Stimulated activated CD8-positive, alpha-beta memory T cell treated with anti-CD3 and anti-CD28 coated beads, Interleukin-15, amount 100 ng/mL, for 4 hours (primary cell): ENCODE measurements at regions not wholly inside any gene's neighbourhood (a gene's known extent, or its start where the extent isn't known, plus 50 kb on each side); places are given as distances from the start of the nearest gene placed in this dataset.

Experiments used
- DNase-seq, 2 donors: peaks; one replicate each; pipeline ENCODE4 v3.0.0-alpha.2; 2020; ENCODE audit warnings: low read depth in 2 of 2

DNA sequence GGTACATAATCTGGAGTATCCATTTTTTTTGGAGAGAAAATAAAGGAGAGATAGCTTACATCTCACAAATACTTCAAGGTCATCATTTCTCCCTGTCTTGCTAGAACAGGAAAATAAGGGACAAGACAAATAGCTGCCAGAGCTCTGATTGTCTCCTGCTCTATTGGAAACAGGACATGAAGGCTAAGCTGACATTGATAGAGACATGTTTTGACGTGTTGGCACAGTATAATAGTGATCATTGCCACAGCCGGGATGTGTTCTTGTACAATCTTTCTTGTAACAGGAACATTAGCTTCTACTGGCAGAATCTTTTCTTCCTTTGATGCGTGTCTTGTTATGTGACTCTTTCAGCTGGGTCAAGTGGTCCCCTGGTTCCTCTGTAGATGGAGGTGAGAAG, 279.3 kb upstream of the MTPN start:
- no peak for DNase-seq

DNA sequence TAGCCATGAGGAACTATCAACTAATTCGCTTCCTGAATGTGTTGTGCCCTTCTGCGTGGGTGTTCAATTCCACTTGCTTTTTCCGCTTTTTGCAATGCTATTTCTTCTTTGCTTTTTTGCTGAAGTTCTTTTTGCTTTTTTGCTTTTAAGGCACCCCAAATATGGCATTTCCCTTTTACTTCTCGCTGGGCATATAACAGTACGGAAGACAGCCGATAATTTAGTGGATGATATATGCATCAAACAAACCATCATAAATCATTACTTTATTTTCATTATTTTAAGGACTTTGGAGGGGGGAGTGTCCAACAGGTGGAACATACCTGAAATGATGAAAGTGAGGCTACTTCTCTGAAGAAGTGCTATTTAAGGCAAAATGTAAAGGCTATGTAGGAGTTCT, 277.0 kb upstream of the MTPN start:
- DNase-seq = no peak

DNA sequence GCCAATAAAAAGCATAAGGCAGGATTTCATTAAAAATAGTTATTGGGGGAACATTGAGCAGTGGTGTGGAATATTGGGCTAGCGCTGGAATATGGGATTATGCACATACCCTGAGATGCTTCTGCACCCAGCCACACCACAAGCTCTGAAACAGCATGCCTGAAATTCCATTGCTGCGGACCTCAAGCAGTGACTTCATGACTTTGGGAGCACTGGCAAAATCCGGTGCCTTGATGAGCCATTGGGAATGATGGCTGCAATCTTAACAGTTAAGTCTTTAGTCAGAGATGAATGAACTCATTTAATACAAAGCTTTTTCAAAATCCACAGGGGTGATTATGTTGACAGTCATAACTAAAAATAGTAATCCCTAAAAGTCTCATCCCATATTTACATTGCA, 274.7 kb upstream of the MTPN start:
- DNase-seq = no peak

DNA sequence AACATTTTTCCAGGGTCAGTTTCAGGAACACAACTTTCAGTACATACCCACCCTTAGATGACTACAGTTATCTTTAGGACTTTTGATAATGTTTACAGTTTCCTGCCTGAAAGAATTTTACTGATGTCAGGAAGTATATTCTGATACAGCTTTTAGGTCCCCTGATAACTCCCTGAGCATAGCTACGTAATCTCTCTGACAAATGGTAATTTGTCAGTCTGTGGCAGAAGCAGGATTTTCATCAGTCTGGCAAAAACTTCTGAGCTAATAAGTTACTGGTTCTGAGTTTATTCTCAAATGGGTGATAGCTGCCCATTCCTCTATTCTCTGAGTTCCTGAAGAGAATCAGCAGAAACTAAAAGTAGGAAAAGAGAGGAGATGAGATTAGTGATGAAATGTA, 270.1 kb upstream of the MTPN start:
- no peak for DNase-seq

DNA sequence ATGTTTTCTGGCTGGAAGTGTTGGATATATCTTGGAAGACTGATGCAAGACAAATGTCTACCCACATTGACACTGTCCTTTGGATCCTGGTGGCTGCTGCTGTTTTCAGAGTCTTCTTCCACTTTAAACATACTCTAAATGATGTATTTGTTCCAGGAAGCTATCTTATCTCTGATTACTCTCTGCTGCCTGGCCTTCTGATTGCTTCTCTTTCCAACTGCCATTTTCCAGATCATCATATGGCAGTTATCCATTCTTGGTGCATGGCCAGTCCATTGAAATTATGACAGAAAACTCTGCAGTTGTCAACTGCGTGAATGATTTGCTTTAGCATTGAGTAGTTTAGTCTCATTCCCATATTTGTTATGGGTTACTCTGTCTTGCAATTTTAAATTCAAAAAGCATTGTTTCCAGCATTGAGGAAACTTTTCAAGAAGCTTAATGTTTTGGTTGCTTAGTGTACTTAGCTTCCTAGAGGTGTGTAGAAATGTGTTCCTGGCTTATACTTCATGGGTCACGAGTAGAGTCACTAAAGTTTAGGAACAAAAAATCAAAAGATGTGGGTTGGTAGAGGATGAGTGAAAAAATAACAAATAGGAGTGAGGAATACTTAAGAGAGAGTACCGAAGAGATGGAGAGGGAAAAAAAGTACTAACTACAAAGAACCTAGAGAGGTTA, 268.3 kb upstream of the MTPN start:
- no peak for DNase-seq

DNA sequence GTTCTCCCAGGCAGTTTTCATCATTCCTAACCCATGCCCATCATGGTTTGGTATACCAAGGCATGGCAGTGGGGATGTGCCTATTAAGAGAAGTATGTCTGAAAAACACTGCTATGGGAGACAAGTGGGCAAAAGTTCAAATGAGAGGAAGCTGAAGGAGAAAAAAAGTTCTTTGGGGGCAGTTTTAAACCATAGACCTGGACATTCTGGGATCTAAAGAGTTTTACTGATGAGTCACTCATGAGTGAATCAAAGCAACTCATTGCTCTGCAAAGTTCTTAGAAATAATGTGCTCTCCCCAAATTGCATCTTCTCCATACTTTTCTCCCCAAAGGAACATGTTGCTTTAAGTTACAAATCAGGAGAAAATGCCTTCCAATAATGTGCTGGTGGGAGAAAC, 256.9 kb upstream of the MTPN start:
- no peak for DNase-seq

DNA sequence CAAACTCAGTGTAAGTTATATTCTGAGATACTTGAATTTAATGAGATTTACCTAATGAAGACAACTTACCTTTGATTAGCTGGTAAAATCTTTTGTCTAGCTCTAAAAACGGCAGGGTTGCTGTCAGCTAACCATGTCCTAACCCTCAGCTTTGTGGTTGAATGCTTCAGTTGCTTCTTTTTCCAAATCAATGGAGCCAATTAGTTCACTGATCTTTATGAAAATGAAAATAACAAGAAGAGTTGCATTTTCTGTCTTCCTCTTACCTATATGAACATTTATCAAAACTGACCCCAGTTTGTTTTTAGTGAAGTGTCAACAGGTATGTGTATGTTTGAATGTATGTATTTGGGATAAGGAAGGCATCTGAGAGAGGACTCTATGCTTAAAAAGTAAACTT, 253.1 kb upstream of the MTPN start:
- DNase-seq = no peak

DNA sequence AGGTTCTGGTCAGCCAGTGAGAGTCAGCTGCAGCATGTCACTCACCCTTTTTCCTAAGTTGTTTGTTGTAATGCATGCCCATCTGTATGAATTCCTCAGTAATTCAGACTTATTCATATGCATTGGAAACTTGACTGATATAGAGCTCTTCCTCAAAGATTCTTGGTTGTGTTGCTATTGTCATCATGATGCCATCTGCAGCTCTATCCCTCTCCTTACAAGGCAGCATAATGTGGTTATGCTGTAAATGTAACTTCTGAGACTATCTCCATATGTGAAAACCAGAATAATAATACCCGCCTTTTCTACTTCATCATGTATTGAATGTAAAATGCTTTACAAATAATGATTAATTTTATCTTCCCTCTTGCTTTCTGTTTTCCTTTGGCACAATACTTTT, 252.6 kb upstream of the MTPN start:
- DNase-seq = no peak

DNA sequence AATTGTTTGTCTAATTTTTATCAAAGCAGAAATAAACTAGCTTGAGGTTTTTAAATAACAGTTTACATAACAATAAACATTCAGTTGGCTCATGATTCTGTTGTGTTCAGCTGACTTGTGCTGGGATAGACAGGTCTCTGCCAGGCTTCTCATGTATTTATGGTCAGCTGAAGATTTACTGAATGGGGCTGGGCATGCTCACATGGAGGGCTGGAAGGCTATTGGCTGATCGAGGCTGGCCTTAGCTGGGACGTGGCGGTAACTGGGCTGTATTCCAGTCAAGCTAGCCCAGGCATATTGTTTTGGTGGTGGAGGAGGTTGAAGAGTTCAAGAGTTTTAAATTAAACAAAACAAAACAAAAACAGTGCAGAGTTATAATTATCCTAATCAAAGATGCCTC, 251.0 kb upstream of the MTPN start:
- no peak for DNase-seq

DNA sequence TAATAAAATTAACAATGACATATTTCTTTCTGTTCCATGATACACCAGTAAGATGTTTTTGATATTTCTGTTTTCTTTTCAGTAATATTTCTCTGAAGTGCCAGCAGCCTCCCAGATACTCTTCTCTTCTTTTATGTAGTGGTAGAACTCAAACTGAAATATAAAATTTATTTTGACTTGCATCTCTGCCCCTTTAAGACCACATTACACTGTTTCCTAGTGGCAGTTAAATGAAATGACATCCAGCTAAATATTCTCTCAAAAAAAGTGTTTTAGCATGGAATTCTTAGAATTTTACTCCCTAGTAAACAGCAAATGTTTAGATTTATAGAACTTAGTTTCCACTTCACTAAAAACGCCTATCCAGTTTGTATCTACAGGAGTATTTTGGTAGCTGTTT, 237.2 kb upstream of the MTPN start:
- DNase-seq = no peak

DNA sequence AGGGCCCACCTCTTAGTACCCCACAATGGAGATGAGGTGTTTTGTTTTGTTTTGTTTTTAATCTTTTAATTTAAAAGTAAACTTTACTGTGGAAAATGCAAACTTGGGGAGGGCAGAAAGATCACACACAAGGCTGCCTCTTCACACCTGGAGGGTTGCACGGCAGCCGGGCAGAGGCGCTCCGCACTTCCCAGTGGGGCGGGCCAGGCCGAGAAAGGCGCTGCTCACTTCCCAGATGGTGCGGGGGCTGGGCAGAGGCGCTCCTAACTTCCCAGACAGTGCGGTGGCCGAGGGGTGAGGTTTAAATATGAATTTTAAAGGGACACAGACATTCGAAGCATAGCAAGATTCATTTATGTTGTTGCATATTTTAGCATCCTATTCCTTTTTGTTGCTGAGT, 235.9 kb upstream of the MTPN start:
- DNase-seq = no peak

DNA sequence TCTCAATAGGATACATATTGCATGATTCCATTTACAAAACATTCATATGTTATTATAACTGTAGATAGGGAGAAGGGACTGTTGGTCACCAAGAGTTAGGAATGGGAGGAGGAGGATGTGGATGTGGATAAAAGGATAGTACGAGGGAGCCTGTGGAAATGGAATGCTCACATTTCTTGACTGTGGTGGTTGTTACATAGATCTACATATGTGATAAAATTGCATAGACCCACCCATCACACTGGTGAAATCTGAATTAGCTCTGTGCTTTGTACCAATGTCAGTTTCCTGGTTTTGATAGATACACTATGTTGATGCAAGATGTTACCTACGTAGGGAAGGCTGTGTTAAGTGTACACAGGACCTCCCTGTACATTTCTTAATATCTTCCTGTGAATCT, 233.5 kb upstream of the MTPN start:
- DNase-seq = no peak

DNA sequence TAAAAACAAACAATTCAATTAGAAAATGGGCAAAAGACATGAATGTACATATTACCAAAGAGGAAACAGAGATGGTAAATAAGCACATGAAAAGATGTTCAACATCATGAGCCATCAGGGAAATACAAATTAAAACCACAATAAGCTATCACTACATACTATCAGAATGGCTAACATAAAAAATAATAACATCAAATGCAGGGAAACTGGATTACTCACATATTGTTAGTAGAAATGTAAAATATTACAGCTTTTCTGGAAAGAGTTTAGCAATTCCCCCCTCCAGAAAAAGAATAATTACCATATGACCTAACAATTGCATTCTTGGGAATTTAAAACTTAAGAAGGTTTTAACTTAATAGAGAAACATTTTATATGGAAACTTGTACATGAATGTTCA, 232.9 kb upstream of the MTPN start:
- DNase-seq = no peak

DNA sequence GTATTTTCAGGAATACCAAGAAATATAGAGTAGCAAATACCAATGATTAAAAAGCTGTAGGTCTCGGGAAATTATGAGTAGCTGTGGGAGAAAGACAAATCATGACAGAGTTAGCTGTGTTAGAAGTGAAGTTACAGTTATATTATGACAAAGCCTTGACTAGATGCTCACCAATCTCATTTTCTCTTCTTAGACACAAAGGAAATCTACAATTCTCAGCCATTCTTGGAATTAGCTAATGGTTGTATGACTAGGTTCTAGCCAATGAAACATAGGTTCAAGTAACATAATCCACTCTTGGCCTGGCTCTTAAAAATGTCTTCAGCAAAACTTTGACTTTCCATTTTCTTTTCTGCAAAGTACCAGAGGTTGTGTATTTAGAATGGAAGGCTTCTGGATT, 228.8 kb upstream of the MTPN start:
- no peak for DNase-seq

DNA sequence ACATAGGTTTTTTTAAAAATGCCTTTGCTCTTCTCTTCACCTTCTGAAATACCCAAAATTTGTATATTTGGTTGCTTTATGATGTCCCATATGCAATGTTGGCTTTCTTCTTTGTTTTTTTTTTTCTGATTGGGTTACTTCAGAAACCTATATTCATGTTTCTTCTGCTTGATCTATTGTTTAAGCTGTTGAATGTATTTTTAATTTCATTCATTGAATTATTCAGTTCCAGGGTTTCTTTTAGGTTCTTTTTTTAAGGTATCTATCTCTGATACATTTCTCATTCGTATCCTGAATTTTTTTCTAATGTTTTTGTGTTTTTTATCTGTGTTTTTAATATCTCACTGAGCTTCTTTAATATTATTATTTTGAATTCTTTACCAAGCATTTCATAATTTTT, 221.0 kb upstream of the MTPN start:
- no peak for DNase-seq

DNA sequence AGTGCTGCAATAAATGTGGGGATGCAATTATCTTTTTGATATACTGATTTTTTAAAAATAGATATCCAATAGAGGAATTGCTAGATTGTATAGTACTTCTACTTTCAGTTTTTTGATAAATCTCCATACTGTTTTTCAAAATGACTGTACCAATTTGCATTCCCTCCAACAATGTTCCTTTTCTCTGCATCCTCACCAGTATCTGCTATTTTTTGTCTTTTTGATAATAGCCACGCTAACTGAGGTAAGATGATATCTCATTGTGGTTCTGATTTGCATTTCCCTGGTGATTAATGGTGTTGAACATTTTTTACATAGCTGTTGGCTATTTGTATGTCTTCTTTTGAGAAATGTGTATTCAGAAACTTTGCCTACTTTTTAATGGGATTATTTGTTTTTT, 217.7 kb upstream of the MTPN start:
- no peak for DNase-seq

DNA sequence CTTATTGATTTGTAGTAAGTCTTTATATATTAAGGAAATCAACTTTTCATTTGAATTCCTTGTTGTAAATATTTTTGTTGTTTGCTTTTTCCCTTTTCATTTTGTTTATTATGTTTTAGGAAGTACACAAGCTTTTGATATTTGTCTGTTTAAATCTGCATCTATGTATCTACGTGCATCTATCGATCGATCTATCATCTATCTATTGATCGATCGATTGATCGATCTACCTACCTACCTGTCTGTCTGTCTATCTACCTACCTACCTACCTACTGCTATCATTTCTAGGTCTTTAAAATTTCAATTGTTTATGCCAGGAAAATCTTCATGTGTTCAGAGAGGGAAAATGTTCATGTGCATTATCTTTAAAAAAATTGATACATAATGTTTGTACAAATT, 216.8 kb upstream of the MTPN start:
- no peak for DNase-seq

DNA sequence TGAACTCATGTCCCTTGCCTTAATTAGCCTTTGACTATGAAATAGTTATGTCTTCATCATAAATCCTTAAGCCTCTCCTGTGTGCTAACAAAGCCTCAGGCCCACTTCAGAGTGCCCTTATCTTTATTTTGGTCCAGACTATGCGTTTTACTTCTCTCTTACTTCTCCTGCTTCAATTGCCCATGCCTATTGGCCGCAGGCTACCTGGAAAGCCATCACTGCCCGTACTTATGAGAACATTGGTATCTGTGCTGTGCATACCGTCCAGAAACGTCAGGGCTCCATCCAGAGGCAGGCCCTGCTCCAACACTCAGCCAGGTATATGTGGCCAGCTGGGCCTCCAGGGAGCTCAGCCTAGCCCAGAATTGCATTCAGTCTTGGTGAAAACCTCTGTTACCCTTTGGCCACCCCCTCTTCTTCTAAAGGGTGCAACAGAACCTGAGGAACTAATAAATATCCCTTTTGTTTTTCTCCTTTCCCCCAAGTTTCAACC, 212.4 kb upstream of the MTPN start:
- no peak for DNase-seq

DNA sequence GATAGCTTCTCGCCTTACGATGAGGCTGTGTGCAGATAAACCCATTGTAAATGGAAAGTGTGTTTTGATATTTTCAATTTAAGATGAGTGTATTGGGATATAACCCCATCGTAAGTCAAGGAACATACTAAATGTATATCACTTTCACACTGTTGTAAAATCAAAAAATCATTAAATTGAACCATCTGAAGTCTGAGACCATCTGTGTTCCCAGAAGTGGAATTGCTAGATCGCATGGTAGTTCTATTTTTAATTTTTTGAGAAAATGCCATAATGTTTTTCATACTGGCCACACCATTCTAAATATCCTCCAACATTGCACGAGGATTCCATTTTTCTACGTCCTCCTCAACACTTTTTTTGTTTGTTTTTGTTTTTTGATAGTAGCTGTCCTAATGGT, 209.1 kb upstream of the MTPN start:
- no peak for DNase-seq

DNA sequence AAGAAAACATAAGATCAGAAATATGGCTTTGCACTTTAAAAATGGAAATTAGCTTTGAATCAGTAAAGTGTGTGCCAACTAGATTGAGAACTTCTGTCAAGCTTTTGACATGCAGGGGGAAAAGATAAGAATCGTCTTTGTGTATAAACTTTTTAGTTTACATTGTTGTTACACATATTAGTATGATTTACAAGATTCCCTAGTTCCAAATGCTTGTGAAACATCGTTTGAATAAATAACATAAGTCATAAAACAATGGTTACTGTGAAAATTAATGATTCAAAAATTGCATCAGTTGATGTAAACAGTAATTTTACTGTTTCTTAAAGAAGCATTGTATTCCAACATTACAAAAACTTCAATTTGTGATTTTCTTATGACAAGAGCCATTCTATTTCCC, 207.6 kb upstream of the MTPN start:
- no peak for DNase-seq

DNA sequence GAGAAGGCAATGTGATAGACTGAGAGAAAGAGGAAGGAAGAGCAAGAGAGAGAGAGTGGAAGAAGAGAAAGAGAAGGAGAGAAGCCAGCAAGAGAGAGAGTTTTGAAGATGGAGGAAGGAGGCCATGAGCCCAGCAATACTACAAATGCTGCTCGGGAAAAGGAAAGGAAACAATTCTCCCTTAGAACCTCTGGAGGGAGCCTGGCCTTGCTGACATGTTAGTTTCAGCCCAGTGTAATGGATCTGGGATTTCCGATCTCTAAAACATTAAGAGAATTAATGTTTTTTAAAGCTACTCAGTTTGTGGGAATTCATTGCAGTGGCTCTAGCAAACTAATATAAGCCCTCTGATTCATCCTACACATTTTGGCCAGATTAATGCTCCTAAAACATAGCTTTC, 206.8 kb upstream of the MTPN start:
- DNase-seq = no peak

DNA sequence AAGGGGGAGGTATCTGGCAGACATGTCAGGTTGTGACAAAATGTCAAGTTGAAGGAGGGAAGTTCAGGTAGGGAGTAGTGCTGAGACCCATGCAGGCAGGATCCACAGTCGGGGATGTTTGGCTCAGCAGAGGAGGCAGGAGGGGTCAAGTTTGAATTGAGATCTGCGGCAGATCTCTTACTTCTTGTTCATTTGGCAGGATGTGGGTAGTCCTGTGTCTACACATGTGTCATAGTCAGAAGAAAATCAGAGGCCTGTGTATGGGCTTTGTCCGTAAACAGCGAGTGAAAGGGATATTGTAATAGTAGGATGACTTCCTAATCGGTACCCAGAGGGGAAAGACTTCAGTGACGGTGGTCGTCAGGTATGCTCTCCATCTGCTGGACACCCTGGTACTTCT, 203.8 kb upstream of the MTPN start:
- no peak for DNase-seq

DNA sequence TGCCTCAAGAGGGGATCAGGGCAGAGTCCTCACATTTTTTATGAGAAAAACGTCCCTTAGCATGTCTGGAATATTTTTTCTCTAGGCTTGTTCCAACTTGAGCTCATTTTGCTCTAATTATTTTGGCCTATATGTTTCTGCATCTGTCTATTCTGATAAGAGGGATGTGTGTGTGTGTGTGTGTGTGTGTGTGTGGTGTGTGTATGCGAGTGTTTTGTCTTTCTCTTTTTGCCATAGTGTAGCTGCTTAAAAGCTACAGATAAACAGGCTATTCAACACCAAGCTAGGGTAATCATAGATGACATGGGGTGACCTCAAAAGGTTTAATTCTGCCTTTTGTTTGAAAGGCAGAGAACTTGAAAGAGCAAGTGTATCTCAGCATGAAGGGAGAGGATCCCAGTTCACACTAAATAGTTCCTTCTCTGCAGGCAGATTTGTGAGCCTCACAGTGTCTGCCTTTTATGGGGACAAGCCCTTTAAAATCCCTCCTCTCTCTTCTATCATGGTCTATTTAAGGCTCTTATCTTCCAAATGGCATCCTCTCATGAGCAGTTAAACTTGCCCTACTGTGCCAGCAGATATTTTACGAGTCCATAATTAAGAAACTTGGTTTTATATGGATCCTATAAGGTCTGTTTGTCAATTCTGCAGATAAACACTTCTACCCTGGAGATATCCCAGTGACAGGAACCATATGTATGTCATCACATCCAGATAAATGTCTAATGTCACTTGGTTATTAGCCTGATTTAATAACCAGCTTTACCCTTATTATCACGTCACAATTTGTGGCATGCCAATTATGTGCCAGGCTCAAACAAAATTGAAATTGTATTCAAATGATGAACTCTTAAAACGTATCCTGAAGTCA, 202.9 kb upstream of the MTPN start:
- DNase-seq = no peak

DNA sequence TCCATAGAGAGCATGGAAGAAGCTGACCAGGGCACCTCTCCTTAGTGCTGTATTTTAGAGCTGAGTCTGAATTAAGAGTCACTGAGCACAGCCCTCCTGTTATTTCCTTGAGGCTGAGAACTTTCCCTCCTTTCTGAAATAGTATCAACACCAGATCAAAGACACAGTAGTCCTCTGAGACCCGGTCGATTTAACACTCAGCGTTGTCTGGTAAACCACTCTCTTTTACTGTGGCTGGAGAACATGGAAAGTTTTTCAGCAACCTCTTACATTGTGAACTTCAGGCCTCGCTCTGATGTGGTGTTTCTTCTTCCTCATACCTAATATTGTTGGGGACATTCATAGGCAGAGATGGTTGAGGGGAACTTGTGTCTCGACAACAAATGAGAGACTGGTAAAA, 202.0 kb upstream of the MTPN start:
- no peak for DNase-seq
